GM10266 (cell line): ENCODE measurements at regions not wholly inside any gene's neighbourhood (a gene's known extent, or its start where the extent isn't known, plus 50 kb on each side); places are given as distances from the start of the nearest gene placed in this dataset.

ENCODE experiments used
- DNase-seq: peaks from one replicate; pipeline ENCODE4 v3.0.0; 2012; ENCODE audit errors: extremely low spot score
- TF ChIP-seq, protein P1 (sequence below): IDR thresholded peaks from 2 replicates; pipeline ENCODE4 v1.5.1; 2012; ENCODE audit warnings: mild to moderate bottlenecking, low read depth; ENCODE audit not compliant: control insufficient read depth, insufficient read depth; ENCODE audit errors: missing control alignments

GRCh38 chr1:195804547-195804946, 803.7 kb downstream of the KCNT2 start:
- DNase-seq: no peak
- TF ChIP-seq, protein P1, sequence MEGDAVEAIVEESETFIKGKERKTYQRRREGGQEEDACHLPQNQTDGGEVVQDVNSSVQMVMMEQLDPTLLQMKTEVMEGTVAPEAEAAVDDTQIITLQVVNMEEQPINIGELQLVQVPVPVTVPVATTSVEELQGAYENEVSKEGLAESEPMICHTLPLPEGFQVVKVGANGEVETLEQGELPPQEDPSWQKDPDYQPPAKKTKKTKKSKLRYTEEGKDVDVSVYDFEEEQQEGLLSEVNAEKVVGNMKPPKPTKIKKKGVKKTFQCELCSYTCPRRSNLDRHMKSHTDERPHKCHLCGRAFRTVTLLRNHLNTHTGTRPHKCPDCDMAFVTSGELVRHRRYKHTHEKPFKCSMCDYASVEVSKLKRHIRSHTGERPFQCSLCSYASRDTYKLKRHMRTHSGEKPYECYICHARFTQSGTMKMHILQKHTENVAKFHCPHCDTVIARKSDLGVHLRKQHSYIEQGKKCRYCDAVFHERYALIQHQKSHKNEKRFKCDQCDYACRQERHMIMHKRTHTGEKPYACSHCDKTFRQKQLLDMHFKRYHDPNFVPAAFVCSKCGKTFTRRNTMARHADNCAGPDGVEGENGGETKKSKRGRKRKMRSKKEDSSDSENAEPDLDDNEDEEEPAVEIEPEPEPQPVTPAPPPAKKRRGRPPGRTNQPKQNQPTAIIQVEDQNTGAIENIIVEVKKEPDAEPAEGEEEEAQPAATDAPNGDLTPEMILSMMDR: no peak

- no peak for DNase-seq
- TF ChIP-seq, protein P1: no peak
Measured at GRCh38 chr1:195799016-195799415, 809.2 kb downstream of the KCNT2 start.

- DNase-seq: no peak
- TF ChIP-seq, protein P1: no peak
Measured at GRCh38 chr1:195794225-195794624, 814.0 kb downstream of the KCNT2 start.

- DNase-seq: no peak
- TF ChIP-seq, protein P1: no peak
Measured at GRCh38 chr1:195791796-195792195, 816.4 kb downstream of the KCNT2 start.

GRCh38 chr1:195790514-195791168, 817.6 kb downstream of the KCNT2 start:
- TF ChIP-seq, protein P1: no peak
- no peak for DNase-seq

DNA sequence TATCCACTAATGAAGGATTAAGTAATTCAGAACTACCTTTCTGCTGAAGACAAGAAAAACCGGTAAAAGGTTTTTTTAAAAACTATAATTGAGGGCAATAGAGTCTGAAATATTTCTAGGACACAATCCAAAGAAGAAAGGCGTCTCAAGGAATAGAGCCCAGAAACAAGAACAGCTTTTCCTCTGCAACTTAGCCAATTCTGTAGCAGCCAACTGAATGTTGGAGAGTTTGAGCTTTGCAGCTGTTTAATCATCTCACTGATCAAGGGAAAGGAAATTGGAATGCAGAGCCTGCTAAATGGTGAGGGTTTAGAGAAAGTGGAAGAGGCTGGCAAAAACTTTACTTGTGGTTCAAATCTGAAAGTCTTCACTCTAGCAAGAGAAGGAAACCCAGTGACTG, 818.9 kb downstream of the KCNT2 start:
- no peak for DNase-seq
- TF ChIP-seq, protein P1: no peak

DNA sequence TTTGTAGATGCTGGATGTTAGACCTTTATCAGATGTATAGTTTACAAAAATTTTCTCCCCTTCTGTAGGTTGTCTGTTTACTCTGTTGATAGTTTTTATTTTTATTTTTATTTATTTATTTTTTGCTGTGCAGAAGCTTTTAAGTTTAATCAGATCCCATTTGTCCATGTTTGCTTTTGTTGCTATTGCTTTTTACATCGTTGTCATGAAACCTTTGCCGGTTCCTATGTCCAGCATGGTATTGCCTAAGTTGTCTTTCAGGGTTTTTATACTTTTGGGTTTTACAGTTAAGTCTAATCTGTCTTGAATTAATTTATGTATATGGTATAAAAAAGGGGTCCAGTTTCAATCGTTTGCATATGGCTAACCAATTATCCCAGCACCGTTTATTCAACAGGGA, 819.5 kb downstream of the KCNT2 start:
- no peak for DNase-seq
- TF ChIP-seq, protein P1: no peak
